ENCODE measurements at regions not wholly inside any gene's neighbourhood (a gene's known extent, or its start where the extent isn't known, plus 50 kb on each side); places are given as distances from the start of the nearest gene placed in this dataset.

DNA sequence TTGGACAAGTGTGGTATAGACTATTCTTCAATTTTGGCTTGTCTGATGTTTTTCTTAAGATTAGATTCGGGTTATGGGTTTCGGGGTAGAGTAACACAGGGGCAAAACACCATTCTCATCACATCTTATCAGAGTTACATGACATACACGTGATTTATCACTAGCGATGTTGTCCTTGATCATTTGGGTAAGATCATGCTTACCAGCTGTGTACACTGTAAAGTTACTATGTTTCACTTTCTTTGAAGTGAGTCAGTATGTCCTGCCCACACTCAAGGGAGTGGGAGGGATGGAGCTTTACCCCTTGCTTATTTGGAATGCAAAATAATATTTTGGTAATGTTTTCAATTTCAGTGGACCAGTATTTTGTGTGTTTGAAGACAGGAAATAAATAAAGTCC, 101.8 kb upstream of the TAF11L2 start:
- TF ChIP-seq, protein P1, sequence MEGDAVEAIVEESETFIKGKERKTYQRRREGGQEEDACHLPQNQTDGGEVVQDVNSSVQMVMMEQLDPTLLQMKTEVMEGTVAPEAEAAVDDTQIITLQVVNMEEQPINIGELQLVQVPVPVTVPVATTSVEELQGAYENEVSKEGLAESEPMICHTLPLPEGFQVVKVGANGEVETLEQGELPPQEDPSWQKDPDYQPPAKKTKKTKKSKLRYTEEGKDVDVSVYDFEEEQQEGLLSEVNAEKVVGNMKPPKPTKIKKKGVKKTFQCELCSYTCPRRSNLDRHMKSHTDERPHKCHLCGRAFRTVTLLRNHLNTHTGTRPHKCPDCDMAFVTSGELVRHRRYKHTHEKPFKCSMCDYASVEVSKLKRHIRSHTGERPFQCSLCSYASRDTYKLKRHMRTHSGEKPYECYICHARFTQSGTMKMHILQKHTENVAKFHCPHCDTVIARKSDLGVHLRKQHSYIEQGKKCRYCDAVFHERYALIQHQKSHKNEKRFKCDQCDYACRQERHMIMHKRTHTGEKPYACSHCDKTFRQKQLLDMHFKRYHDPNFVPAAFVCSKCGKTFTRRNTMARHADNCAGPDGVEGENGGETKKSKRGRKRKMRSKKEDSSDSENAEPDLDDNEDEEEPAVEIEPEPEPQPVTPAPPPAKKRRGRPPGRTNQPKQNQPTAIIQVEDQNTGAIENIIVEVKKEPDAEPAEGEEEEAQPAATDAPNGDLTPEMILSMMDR (IDR thresholded peaks at IDR 0.05), result no peak
- TF ChIP-seq POLR2A (IDR thresholded peaks at IDR 0.05; ENCODE audit: low read depth) (no peak), EP300 (IDR thresholded peaks at IDR 0.05) (no peak), POLR2AphosphoS5 (IDR thresholded peaks at IDR 0.05) (no peak)
